Astrocyte of the cerebellum (primary cell): ENCODE measurements at regions not wholly inside any gene's neighbourhood (a gene's known extent, or its start where the extent isn't known, plus 50 kb on each side); places are given as distances from the start of the nearest gene placed in this dataset.
"Not testable (repeated sequence)": the region's sequence is repeated elsewhere in the genome, so short reads cannot be mapped to it uniquely, and the experiment has no call there.

ENCODE experiments used
- DNase-seq: peaks from one replicate; pipeline ENCODE4 v3.0.0-alpha.2; 2011; ENCODE audit warnings: low read depth
- H3K4me3 ChIP-seq: 2 replicates; pipeline ENCODE4 v1.5.1; 2011; ENCODE audit warnings: mild to moderate bottlenecking, low read depth, low read length, moderate library complexity
- in situ Hi-C: cut with HindIII; loops from 2 replicates; pipeline ENCODE4 v1.10.0; 2017; ENCODE audit warnings: low sequenced_read_pairs
- TF ChIP-seq, protein P1 (sequence below): IDR thresholded peaks from 2 replicates; pipeline ENCODE4 v1.5.1; 2012; ENCODE audit warnings: low read length, low read depth, moderate library complexity, mild to moderate bottlenecking; ENCODE audit errors: missing control alignments

DNA sequence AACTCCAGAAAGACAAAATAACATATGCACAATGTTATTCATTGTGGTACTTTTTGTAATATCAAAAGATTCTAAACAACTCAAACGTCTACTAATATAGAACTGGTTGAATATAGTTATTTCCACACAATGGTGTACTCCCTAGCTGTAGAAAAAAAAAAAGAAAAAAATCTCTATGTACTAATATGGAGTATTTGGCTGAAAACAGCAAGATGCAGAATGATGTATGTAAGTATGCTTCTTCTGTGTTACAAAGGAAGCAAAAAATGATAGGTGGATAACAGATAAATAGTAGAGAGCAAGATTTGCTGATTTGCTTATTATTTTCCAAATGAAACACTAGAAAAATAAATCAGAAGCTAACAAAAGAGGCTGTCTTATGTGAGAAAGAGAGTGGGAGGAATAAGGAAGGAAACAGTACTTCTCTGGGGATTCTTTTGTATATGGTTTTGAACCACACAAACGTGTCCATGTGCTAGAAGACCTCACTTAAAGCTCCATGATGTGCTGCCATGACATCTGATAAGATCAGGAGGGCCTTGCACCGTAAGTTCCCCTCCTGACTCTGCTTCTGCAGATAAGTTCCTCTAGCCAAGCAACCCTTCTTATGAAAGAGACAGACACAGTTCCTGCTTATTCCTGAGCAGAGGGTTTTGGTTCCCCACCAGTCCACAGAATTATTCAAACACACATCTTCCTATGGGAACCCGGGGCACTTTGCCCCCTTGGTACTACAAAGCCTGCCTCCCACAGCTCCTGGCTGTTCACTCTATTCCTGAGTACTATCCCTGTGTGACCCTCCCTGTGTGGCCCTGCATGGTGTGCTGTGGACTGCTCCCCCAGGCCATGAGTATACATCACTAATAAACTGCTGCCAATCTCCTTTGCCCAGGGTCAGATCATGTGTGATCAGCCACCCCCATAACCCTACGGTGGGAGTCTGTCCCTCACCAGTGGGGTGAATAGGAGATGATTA is 159.1 kb downstream of the CCDC71L start:
- TF ChIP-seq, protein P1, sequence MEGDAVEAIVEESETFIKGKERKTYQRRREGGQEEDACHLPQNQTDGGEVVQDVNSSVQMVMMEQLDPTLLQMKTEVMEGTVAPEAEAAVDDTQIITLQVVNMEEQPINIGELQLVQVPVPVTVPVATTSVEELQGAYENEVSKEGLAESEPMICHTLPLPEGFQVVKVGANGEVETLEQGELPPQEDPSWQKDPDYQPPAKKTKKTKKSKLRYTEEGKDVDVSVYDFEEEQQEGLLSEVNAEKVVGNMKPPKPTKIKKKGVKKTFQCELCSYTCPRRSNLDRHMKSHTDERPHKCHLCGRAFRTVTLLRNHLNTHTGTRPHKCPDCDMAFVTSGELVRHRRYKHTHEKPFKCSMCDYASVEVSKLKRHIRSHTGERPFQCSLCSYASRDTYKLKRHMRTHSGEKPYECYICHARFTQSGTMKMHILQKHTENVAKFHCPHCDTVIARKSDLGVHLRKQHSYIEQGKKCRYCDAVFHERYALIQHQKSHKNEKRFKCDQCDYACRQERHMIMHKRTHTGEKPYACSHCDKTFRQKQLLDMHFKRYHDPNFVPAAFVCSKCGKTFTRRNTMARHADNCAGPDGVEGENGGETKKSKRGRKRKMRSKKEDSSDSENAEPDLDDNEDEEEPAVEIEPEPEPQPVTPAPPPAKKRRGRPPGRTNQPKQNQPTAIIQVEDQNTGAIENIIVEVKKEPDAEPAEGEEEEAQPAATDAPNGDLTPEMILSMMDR = no peak
- no peak for DNase-seq
- in situ Hi-C loops = no loop called here
- H3K4me3 ChIP-seq = no peak overlapping the region

DNA sequence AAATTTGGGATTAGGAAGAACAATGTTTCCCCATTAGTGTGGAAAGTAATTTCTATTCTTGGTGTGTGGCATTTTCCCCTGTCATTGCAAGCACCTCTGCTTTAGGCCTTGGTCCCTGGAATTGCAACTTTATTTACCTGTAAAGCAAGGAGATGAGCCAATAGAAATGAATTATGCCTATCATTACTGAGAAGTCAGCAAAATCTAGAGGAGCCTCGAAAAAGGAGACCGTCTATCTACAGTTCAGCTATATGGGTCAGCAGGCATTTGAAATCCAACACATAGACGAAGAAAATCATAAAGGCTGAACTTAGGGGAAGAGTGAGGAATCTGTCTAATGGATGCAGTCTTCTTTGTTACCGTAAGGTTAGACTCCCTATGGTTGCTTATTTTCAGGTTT is 161.1 kb downstream of the CCDC71L start:
- no peak overlapping the region for H3K4me3 ChIP-seq
- no peak for DNase-seq
- in situ Hi-C loops = loop anchor here (25.0 kb wide), 1 partner anchor 438 kb away; no protein-coding TSS in a partner anchor
- TF ChIP-seq, protein P1 = no peak

DNA sequence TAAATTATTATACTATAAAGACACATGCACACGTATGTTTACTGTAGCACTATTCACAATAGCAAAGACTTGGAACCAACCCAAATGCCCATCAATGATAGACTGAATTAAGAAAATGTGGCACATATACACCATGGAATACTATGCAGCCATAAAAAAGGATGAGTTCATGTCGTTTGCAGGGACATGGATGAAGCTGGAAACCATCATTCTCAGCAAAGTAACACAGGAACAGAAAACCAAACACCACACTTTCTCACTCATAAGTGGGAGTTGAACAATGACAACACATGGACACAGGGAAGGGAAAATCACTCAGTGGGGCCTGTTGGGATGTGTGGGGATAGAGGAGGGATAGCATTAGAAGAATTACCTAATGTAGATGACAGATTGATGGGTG is 163.0 kb downstream of the CCDC71L start:
- in situ Hi-C loops = loop anchor here (25.0 kb wide), 1 partner anchor 436 kb away; no protein-coding TSS in a partner anchor
- not testable (repeated sequence) for DNase-seq, H3K4me3 ChIP-seq

DNA sequence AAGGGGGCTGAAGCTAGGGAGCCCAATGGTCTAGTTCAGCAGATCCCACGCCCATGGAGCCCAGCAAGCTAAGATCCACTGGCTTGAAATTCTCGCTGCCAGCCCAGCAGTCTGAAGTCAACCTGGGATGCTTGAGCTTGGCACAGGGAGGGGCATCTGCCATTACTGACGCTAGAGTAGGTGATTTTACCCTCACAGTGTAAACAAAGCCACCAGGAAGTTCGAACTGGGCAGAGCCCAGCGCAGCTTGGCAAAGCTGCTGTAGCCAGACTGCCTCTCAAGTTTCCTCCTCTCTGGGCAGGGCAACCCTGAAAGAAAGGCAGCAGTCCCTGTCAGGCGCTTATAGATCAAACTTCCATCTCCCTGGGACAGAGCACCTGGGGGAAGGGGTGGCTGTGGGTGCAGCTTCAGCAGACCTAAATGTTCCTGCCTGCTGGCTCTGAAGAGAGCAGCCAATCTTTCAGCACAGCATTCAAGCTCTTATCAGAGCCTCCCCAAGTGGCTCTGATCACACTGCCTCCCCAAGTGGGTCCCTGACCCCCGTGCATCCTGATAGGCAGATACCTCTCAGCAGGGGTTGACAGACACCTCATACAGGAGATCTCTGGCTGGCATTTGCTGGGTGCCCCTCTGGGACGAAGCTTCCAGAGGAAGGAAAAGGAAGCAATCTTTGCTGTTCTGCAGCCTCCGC is 167.8 kb downstream of the CCDC71L start:
- no peak for DNase-seq
- H3K4me3 ChIP-seq = no peak overlapping the region
- TF ChIP-seq, protein P1 = no peak
- in situ Hi-C loops = loop anchor here (25.0 kb wide), 1 partner anchor 431 kb away; no protein-coding TSS in a partner anchor

DNA sequence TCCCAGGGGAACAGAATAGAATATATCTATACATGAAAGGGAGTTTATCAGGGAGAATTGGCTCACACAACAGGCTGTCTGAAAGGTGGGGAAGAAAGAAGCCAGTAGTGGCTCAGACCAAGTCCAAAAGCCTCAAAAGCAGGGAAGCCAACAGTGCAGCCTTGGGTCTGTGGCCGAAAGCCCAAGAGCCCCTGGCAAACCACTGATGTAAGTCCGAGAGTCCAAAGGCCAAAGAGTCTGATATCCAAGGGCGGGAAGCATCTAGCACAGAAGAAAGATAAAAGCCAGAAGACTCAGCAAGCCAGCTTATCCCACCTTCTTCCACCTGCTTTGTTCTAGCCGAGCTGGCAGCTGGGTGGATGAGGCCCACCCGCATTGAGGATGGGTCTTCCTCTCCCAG is 172.5 kb downstream of the CCDC71L start:
- DNase-seq = no peak
- no peak overlapping the region for H3K4me3 ChIP-seq
- in situ Hi-C loops = loop anchor here (10.0 to 25.0 kb wide), 2 partner anchors 166 to 426 kb away; no protein-coding TSS in a partner anchor
- TF ChIP-seq, protein P1 = no peak

DNA sequence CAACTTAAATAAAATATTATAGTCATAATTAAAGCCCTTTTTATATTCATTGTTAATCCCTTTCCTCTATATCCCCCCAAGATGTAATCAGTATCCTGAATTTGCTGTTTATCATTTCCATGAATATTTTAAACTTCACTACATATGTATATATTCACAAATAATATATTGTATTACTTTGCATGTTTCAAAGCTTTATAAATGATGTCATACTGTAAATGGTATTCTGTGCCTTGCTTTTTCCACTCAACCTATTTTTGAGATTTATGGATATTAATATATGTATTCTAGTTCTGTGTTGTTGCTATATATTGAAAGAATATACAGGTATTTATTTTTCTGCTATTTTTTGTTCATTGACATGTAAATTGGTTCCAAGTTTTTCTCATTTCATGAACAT is 173.1 kb downstream of the CCDC71L start:
- in situ Hi-C loops = loop anchor here (10.0 to 25.0 kb wide), 2 partner anchors 167 to 426 kb away; no protein-coding TSS in a partner anchor
- TF ChIP-seq, protein P1 = no peak
- no peak for DNase-seq
- no peak overlapping the region for H3K4me3 ChIP-seq
